Astrocyte of the spinal cord (primary cell): ENCODE measurements at regions not wholly inside any gene's neighbourhood (a gene's known extent, or its start where the extent isn't known, plus 50 kb on each side); places are given as distances from the start of the nearest gene placed in this dataset.

Experiments
- DNase-seq: peaks from one replicate; pipeline ENCODE4 v3.0.0; 2011; ENCODE audit warnings: low read depth, low spot score
- H3K4me3 ChIP-seq: 2 replicates; pipeline ENCODE4 v1.5.1; 2011; ENCODE audit warnings: low read depth, mild to moderate bottlenecking, low read length, moderate library complexity
- in situ Hi-C: cut with HindIII; loops from 2 replicates; pipeline ENCODE4 v1.10.0; 2017; ENCODE audit warnings: low sequenced_read_pairs
- TF ChIP-seq, protein P1 (sequence below): IDR thresholded peaks from 2 replicates; pipeline ENCODE4 v1.5.1; 2012; ENCODE audit warnings: low read depth, mild to moderate bottlenecking, low read length, inconsistent platforms

DNA sequence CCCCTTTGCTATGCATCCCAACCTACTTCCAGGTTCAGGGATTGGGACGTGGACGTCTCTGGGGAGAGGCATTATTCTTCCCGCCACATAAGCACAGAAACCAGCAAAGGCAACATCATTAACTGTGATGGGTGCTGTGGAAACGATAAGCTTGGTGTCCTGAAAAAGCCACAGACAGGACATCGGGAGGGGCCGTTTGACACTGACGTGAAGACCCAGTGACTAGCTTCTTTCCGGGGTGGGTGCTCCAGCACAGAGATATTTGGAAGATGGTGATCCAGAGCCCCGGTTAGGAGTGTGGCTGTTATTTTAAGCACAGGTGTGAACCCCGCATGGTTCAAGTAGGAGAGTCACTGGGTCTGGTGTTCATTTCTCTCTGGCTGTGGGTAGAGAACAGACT is 163.8 kb upstream of the HDAC4 start:
- in situ Hi-C loops = no loop called here
- no peak overlapping the region for H3K4me3 ChIP-seq
- TF ChIP-seq, protein P1, sequence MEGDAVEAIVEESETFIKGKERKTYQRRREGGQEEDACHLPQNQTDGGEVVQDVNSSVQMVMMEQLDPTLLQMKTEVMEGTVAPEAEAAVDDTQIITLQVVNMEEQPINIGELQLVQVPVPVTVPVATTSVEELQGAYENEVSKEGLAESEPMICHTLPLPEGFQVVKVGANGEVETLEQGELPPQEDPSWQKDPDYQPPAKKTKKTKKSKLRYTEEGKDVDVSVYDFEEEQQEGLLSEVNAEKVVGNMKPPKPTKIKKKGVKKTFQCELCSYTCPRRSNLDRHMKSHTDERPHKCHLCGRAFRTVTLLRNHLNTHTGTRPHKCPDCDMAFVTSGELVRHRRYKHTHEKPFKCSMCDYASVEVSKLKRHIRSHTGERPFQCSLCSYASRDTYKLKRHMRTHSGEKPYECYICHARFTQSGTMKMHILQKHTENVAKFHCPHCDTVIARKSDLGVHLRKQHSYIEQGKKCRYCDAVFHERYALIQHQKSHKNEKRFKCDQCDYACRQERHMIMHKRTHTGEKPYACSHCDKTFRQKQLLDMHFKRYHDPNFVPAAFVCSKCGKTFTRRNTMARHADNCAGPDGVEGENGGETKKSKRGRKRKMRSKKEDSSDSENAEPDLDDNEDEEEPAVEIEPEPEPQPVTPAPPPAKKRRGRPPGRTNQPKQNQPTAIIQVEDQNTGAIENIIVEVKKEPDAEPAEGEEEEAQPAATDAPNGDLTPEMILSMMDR = no peak
- no peak for DNase-seq

DNA sequence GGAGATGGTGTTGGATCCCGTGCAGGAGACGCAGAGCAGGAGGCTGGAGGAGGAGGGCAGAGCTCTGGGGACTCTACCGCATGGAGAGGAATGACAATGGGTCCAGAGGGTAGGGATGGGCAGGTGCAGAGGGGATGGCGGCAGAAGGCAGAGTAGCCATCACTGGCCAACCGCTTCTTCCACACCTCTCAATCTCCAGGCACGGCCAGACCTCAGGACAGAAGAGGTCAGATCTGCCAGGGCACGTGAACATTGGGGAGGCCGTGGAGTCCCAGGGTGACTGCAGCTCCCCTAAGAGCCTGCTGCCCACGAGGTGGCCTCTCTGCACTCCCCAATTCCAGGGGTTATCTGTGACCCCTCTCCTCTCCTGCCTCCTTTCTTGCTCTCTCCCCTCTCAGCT is 162.7 kb upstream of the HDAC4 start:
- TF ChIP-seq, protein P1 = no peak
- in situ Hi-C loops = no loop called here
- DNase-seq = no peak
- no peak overlapping the region for H3K4me3 ChIP-seq

DNA sequence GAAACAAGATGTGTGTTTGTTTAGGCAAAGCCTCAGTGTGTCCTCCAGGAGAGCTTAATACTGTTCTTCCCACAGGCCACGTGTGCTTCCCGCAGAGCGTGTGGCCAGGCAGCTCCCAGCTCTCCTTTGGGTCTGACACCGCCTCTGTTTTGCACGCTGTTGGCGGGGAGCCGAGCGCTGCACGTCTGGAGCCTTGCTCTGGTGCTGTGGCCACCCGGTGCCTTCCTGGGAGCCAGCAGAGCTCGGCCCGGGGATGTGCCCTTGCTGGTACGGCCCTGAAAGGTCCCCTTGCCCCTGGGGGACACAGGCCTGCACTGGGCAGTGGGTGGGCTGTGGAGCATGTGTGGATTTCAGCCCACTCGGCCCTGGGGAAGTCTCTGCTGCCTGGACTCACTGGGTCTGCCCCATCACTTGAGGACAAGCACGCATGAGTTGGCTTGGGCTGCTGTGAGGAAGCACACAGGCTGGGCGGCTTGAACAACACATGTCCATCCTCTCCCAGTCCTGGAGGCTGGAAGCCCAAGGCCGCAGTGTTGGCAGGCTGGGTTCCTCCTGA is 160.7 kb upstream of the HDAC4 start:
- in situ Hi-C loops = no loop called here
- no peak for DNase-seq
- H3K4me3 ChIP-seq = no peak overlapping the region
- TF ChIP-seq, protein P1 = no peak

DNA sequence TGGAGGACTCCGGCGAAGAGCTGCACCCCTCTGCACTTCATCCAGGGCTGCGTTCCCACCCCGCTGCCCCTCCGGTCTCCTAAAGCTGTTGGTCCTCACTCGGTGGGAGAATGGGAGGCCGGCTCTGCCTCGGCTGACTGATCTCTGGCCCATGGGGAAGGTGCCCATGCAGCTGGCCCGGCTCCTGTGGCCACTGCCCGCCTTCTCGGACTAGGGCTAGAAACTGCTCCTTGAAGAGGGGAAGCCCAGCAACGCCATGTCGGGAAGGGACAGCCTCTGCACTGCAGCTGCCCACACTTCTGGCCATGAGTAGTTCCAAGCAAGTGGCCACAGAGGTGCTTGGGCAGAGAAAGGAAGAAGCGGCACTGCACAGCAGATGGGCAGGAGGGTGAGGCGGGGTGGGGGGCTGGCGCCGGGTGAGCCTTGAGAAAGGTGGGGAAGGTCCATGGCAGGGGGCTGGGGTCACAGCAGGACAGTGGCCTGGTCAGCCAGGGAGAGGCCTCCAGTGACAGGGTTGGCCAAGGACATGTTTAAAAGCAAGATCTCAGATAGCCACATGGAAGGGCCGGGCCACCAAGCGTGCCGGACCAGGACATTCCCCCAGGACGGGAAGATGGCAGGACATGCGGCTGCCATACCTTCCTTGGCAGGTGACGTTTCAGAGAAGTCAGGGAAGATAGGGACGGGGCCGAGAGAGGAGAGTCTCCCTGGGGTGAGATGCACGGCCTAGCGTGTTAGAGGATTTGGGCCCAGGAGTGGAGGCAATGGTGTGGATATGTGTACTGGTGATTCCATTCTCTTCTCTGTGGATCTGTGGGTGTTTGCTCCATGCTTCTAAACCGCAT is 158.8 kb upstream of the HDAC4 start:
- no peak overlapping the region for H3K4me3 ChIP-seq
- in situ Hi-C loops = no loop called here
- TF ChIP-seq, protein P1 = no peak
- DNase-seq = no peak

DNA sequence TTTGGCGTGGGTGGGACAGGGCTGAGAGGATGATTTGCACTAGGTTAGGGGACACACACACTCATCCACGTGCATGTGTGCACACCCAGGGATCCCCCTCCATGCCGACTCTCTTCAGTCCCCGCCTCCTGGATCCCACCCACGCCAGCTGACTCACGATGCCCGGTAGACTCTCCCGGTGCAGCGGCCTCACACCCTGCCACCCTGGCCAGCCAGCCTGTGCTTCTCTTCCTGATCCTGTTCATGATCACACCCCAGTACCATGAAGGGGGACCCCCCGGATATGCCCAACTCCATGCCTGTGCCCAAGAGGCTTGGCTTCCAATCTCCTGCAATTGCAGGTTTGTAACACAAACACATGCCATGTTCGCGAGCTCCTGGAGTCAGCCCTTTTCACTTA is 157.8 kb upstream of the HDAC4 start:
- DNase-seq = no peak
- TF ChIP-seq, protein P1 = no peak
- H3K4me3 ChIP-seq = no peak overlapping the region
- in situ Hi-C loops = no loop called here

DNA sequence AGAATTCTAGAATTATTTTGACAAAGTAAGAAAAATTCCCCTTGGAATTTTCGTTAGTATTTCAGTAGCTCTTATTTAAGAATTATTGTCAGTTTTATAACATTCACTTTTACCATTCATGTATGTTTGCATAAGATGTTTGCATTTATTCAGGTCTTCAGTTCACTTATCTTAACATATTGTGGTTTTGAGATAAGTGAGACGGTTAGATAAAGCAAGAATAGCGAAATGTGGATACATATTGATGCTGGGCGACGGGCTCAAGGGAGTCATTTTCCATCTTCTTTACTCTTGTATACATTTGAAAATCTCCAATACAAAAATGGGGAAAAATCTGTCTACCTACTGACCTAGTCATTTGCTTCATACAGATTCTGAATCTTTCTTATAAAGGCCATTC is 156.7 kb upstream of the HDAC4 start:
- TF ChIP-seq, protein P1 = no peak
- no peak overlapping the region for H3K4me3 ChIP-seq
- DNase-seq = no peak
- in situ Hi-C loops = no loop called here
